ENCODE measurements at regions not wholly inside any gene's neighbourhood (a gene's known extent, or its start where the extent isn't known, plus 50 kb on each side); places are given as distances from the start of the nearest gene placed in this dataset.

DNA sequence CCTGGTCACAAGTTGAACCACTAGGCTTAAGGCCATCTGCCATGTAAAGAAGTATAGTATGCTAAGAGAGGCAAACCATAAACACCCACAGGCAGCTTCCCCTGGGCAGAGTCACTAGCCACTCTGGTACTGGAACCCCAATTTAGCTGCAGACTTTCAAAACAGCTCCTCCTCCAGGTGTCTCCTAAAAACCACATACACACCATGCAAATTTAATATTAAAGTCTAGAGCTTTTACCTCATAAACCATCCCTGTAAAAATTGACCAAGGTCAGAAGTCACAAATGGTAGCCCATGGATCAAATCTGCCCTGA is 99.1 kb upstream of the STT3B start:
- DNase-seq (ENCODE audit: low read depth, low spot score) (no peak), FAIRE-seq (no peak)
- H3K79me2 ChIP-seq (ENCODE audit: control insufficient read depth, insufficient read depth, low read length), result no peaks in the 10 kb centered on the region
- dilution Hi-C loops (cut with MboI; ENCODE audit: extremely low pct_ligation_motif_present, low sequenced_read_pairs), result no loop called here
- peaks cover 4% of the 10 kb centered on the region for H3K4me1 ChIP-seq (ENCODE audit: control insufficient read depth, extremely low read depth, insufficient read depth, low read length)
- no peaks in the 10 kb centered on the region for H3K36me3 ChIP-seq (ENCODE audit: control insufficient read depth in 2 of 2, extremely low read depth in 1 of 2, insufficient read depth in 2 of 2, low read length in 2 of 2)
- no peaks in the 10 kb centered on the region for H4K20me1 ChIP-seq (ENCODE audit: control insufficient read depth, extremely low read depth, insufficient read depth, low read length)
- H3K9ac ChIP-seq (ENCODE audit: control insufficient read depth, extremely low read depth, insufficient read depth, low read length), result no peak overlapping the region
- H3K27ac ChIP-seq (ENCODE audit: control insufficient read depth, insufficient read depth, low read length), result no peak overlapping the region
- TF ChIP-seq EZH2 (IDR thresholded peaks at IDR 0.05; ENCODE audit: low read length), result no peak
- TF ChIP-seq, protein P1, sequence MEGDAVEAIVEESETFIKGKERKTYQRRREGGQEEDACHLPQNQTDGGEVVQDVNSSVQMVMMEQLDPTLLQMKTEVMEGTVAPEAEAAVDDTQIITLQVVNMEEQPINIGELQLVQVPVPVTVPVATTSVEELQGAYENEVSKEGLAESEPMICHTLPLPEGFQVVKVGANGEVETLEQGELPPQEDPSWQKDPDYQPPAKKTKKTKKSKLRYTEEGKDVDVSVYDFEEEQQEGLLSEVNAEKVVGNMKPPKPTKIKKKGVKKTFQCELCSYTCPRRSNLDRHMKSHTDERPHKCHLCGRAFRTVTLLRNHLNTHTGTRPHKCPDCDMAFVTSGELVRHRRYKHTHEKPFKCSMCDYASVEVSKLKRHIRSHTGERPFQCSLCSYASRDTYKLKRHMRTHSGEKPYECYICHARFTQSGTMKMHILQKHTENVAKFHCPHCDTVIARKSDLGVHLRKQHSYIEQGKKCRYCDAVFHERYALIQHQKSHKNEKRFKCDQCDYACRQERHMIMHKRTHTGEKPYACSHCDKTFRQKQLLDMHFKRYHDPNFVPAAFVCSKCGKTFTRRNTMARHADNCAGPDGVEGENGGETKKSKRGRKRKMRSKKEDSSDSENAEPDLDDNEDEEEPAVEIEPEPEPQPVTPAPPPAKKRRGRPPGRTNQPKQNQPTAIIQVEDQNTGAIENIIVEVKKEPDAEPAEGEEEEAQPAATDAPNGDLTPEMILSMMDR (optimal IDR thresholded peaks at IDR 0.05 in 1 of 3, IDR thresholded peaks at IDR 0.05 in 1 of 3, conservative IDR thresholded peaks at IDR 0.05 in 1 of 3; ENCODE audit: extremely low read depth in 1 of 3, insufficient read depth in 2 of 3, low read length in 3 of 3), result no peak
- no peak overlapping the region for H3K4me3 ChIP-seq (ENCODE audit: control insufficient read depth in 2 of 3, extremely low read depth in 1 of 3, insufficient read depth in 2 of 3, low read depth in 1 of 3, low read length in 3 of 3)
- H3K9me1 ChIP-seq (ENCODE audit: control insufficient read depth, extremely low read depth, insufficient read depth, low read length), result no peaks in the 10 kb centered on the region
- H3K27me3 ChIP-seq (ENCODE audit: control insufficient read depth, extremely low read depth, insufficient read depth, low read length), result no peaks in the 10 kb centered on the region
- H2AFZ ChIP-seq (ENCODE audit: control insufficient read depth, low read length), result no peak overlapping the region
- no peaks in the 10 kb centered on the region for H3K9me3 ChIP-seq (ENCODE audit: control insufficient read depth, low read depth, low read length)
- H3K4me2 ChIP-seq (ENCODE audit: control insufficient read depth, extremely low read depth, insufficient read depth, low read depth, low read length), result no peak overlapping the region

DNA sequence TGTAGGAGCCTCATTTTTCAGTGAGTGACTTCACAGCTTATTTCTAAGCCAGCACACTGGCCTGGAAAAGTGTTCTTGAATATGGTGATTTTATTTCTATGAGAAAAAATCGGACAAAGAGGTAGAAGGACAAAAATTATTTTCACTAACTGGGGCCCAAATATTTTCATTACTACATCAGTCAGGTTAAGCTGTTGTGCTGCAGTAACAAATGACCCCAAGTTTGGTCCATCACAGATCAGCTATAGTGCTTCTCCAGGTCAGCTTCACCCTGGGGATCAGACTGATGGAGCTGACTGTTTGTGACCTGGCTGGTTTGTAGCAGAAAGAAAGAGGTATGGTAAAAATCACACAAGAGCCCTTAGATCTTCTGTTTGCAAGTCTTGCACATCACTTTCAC is 97.9 kb upstream of the STT3B start:
- no peak overlapping the region for H3K9ac ChIP-seq (ENCODE audit: control insufficient read depth, extremely low read depth, insufficient read depth, low read length)
- no peak overlapping the region for H3K27ac ChIP-seq (ENCODE audit: control insufficient read depth, insufficient read depth, low read length)
- no peaks in the 10 kb centered on the region for H3K36me3 ChIP-seq (ENCODE audit: control insufficient read depth in 2 of 2, extremely low read depth in 1 of 2, insufficient read depth in 2 of 2, low read length in 2 of 2)
- no peaks in the 10 kb centered on the region for H3K79me2 ChIP-seq (ENCODE audit: control insufficient read depth, insufficient read depth, low read length)
- H3K4me2 ChIP-seq (ENCODE audit: control insufficient read depth, extremely low read depth, insufficient read depth, low read depth, low read length), result no peak overlapping the region
- TF ChIP-seq, protein P1 (optimal IDR thresholded peaks at IDR 0.05 in 1 of 3, IDR thresholded peaks at IDR 0.05 in 1 of 3, conservative IDR thresholded peaks at IDR 0.05 in 1 of 3; ENCODE audit: extremely low read depth in 1 of 3, insufficient read depth in 2 of 3, low read length in 3 of 3), result no peak
- TF ChIP-seq EZH2 (IDR thresholded peaks at IDR 0.05; ENCODE audit: low read length), result no peak
- H2AFZ ChIP-seq (ENCODE audit: control insufficient read depth, low read length), result no peak overlapping the region
- H4K20me1 ChIP-seq (ENCODE audit: control insufficient read depth, extremely low read depth, insufficient read depth, low read length), result no peaks in the 10 kb centered on the region
- dilution Hi-C loops (cut with MboI; ENCODE audit: extremely low pct_ligation_motif_present, low sequenced_read_pairs), result no loop called here
- FAIRE-seq (no peak), DNase-seq (ENCODE audit: low read depth, low spot score) (no peak)
- no peaks in the 10 kb centered on the region for H3K9me3 ChIP-seq (ENCODE audit: control insufficient read depth, low read depth, low read length)
- no peaks in the 10 kb centered on the region for H3K9me1 ChIP-seq (ENCODE audit: control insufficient read depth, extremely low read depth, insufficient read depth, low read length)
- peaks cover 4% of the 10 kb centered on the region for H3K4me1 ChIP-seq (ENCODE audit: control insufficient read depth, extremely low read depth, insufficient read depth, low read length)
- no peaks in the 10 kb centered on the region for H3K27me3 ChIP-seq (ENCODE audit: control insufficient read depth, extremely low read depth, insufficient read depth, low read length)
- no peak overlapping the region for H3K4me3 ChIP-seq (ENCODE audit: control insufficient read depth in 2 of 3, extremely low read depth in 1 of 3, insufficient read depth in 2 of 3, low read depth in 1 of 3, low read length in 3 of 3)

Measured in keratinocyte (primary cell).